ENCODE measurements at regions not wholly inside any gene's neighbourhood (a gene's known extent, or its start where the extent isn't known, plus 50 kb on each side); places are given as distances from the start of the nearest gene placed in this dataset.

DNA sequence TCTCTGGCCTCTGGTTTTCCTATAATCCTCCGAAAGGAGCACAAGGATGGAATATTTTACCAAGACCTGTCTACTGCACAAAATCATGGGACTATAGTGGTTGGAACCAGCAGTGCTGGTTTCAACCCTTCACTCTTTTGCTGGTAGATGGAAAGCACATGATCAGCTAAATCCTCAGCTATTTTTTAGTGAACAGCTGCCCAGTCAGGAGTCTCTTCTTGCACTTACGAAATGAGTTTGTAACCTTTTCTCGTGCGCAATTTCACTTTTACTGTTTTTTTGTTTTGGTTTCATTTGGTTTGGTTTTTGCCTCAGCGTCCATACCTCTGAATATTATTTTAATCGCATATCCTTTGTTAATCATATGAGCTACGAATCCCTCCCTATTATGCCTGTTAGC is 418.5 kb upstream of the CPEB2 start:
- no peak for DNase-seq

GRCh38 chr4:14592950-14593349 is 409.3 kb upstream of the CPEB2 start:
- no peak for DNase-seq

DNA sequence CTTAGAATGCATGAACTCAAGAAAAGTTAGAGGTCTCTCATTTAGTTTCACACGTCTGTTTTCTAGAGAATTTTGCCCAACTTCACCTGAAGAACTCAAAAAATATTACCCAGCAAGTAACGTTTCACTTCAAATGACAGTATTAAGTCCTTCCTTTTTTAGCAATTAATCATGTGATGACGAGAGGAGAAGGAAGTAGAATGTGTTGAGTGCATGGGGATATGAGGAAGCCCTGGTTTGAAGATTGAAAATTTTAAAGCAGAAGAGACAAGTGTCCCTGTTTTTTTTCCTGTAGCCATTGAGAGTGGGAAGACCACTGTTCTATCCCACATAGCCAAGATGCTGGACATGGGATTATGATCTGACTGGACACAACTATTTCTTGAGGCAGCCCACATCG is 406.3 kb upstream of the CPEB2 start:
- no peak for DNase-seq

DNA sequence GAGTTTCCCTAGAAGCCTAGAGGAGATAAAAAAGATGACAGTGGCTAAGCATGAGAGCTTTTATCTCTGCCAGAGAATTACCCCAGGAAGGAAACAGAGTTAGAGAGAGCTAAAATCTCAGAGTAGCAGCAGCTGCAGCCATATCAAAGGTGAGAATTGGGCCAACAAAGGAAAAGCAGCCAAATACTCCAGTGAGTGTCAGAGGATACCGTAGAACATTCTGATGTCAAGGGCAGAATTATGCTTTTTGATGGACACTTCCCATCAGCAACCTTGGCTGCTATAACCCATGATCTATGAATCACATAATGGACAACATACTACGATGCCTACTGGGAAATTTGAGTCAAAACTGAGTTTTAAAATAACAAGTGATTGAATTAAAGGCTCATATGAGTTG is 405.8 kb upstream of the CPEB2 start:
- no peak for DNase-seq

DNA sequence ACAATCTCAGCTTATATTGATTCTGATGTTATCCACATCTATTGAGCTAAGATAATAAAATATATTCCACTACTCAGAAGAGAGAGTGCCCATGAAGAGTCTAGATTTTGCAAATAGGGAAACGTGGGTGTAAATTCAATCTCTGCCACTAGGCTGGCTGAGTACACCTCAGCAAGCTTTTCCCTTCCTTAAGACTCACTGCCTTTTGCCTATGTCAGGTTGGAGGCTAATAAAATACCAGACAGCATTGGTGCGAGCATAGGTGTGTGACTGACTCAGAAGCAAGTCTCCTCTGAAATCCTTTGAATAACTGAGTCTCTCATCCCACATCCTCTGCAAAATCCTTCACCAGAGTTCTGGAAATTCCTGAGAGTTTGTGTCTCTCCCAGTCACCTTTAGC is 405.4 kb upstream of the CPEB2 start:
- DNase-seq = no peak

- DNase-seq = no peak
These were observed 400.1 kb upstream of the CPEB2 start for GRCh38 chr4:14602206-14602605.

DNA sequence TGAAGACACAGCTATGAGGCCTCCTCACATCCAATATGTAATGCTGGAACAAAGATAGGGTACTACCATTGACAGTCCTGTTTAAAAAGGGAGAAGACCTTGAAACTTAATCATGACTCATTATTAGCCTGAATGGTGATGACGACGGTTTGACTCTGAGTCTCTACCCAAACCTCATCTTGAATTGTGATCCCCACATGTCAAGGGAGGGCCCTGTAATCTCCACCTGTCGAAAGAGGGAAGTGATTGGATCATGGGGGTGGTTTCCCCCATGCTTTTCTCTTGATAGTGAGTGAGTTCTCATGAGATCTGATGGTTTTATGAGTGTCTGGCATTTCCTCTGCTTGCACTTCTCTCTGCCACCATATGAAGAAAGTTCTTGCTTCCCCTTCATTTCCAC is 395.3 kb upstream of the CPEB2 start:
- DNase-seq = no peak

DNA sequence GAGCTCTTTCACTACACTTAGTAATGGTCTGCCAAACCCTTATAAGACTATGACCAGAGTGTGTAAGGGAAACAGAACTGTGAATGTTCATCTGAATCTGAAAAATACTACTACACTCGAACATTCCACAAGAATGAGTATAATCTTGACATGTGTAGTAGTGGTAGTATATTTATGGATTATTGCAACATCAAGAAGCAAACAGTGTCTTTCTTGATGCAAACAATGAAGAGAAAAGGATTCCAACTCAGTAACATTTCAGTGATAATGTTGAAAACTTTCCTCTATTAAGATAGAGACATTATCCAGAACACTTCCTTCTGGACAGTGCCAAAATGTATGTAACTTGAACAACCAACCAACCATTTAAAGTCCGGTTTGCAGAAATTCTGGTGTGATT is 394.7 kb upstream of the CPEB2 start:
- peak; percentile 0 for DNase-seq

DNA sequence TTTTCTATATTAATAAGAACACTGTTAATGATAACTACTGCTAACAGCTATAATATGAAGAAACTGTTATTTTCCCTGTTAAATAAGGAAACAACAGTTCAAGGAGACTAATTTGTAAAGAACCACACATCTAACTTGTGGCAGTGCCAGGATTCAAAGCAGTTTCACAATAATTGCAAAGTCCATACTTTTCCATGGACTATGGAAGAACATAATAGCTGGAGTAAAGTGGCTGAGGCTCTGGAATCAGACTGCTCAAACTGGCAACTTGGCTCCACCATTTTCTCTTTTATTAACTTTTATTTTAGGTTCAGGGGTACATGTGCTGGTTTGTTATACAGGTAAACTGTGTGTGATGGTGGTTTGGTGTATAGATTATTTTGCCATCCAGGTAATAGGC is 393.7 kb upstream of the CPEB2 start:
- no peak for DNase-seq

GRCh38 chr4:14614840-14615239 is 387.4 kb upstream of the CPEB2 start:
- no peak for DNase-seq

DNA sequence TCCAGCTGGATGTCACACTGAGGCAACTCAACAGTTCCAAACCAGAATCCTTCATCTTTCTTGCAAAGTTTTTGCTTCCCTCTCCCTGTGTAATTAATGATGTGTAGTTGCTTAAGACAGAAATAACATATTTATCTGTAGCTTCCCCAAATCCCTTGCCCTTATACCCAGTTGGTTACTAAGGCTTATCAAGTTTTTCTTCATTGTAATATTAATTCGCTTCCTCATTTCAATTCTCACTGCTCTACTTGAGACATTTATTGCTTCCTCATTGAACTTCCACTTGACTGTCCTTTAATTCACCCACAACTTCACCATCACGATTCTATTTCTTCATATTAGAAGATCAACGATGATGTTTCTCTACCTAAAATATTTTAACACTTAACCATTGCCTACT is 386.6 kb upstream of the CPEB2 start:
- DNase-seq = no peak

DNA sequence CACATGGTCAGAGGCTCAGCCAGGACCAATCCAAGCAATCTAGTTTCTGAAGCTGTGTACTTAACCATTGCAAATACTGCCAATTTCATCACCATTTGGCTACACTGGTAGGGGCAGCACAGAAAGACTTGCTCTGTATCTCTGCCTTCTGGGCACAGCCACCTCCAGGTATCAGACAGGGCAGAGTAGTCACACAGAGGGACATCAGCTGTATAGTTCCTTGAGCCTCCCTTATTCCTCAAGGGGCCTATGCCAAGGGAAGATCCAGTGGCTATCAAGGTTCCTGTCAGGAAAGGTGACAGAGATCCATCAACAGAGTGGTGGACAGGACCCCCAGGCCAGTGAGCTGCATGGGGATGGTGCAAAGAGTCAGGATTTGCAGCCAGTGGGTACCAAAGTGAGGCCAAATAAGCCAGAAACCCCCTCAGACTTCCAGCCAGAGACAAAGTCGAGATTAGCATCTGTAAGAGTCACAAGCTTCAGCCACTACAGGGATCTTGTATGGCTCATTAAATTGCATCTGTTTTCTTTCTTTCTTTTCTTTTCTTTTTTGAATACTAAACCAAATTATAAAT is 381.6 kb upstream of the CPEB2 start:
- DNase-seq = no peak

DNA sequence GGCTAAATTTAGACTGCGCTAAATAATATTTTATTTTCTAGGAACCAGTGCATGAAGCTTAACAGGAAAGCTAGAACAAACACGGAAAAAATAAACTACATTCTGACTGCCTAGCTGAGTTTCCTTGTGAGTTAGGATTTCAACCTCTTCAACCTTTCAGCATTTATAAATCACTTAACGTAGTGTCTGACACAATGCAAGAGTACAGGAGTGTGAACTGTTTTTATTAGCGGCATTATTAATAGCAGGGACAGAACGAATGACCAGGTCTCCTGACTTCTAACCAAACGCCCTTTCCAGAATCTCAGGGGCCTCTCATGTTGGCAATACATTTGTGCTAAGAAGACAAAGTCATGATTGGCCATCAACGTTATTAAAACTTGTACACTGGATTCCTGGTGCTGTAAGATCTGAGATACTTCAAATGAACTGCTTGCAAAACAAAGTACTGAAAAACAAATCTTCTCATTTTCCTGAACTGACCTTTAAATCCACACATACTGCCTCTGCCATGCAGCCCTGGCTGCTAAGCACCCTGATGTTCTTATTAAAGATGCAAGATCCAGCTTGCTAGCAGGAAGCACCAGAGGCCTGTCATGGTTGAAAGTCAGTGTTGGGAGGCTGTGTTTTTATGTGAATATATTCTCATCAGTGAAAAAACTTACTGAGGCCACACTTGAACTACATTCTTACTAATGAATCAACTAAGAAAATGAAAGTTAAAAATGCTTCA is 380.4 kb upstream of the CPEB2 start:
- DNase-seq = no peak

GRCh38 chr4:14627038-14627437 is 375.2 kb upstream of the CPEB2 start:
- no peak for DNase-seq

GRCh38 chr4:14631806-14632440 is 370.4 kb upstream of the CPEB2 start:
- DNase-seq = no peak

- no peak for DNase-seq
These were observed 365.7 kb upstream of the CPEB2 start for GRCh38 chr4:14636563-14636962.

DNA sequence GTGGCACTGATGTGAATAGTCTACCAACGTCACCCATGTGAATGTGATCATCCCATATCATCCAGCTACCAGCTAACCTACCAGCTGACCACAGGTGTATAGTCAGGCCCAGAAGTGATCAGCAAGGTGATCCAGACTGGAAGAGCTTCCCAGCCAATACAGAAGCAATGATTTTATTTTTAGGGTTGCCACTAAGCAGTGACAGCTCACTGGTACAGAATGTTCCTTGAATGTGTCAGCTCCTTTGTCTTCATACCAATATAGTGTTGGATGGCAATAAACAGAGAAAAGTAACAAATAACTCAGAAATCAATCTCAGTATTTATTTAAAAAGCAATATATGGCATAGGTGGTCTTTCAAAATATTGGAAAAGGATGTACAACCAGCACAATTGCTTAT is 361.8 kb upstream of the CPEB2 start:
- DNase-seq = no peak

DNA sequence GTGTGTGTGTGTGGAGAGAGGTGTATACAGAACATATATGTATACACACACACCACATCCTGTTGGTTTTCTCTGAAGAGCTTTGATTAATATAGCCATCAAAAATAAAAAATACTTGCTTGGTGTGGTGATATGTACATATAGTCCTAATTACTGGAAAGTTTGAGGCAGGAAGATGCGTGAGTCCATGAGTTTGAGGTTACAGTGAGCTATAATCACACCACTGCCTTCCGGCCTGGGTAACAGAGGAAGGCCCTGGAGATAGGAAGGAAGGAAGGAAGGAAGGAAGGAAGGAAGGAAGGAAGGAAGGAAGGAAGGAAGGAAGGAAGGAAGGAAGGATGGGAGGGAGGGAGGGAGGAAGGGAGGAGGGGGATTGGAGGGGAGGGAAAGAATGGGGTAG is 360.4 kb upstream of the CPEB2 start:
- no peak for DNase-seq

DNA sequence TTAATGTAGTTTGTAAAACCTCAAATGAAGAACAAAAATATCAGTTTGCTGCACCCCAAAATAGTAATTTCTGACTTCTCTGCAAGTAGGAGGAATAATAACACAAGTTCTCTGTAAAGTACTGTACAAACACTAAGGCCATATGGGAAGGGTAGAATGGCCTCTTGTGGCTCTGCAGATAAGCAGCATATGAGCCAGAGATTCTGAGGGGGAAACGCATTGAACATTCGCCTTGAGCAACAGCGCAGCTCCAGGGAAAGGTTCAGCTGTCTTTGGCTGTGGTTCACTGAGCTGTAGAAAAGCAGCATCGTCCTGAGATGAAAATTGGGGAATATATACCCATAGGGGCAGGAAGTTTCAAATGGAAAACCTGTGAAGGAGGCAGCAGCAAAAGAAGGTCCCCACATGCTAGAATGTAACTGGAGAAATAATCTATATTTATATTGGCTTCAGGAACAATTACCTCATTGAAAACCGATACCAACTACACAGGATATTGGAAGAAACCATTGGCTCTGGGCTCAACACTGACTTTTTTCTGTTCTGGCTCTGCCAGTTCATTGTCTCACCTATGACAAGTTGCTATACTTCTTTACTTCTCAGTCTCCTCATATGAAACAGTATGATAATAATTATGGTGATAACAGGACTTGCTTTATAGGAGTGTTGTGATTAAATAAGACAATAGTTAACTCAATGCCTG is 357.6 kb upstream of the CPEB2 start:
- DNase-seq = no peak

GRCh38 chr4:14646831-14647230 is 355.4 kb upstream of the CPEB2 start:
- DNase-seq = no peak

GRCh38 chr4:14650127-14650526 is 352.2 kb upstream of the CPEB2 start:
- no peak for DNase-seq

GRCh38 chr4:14652522-14652921 is 349.8 kb upstream of the CPEB2 start:
- no peak for DNase-seq

DNA sequence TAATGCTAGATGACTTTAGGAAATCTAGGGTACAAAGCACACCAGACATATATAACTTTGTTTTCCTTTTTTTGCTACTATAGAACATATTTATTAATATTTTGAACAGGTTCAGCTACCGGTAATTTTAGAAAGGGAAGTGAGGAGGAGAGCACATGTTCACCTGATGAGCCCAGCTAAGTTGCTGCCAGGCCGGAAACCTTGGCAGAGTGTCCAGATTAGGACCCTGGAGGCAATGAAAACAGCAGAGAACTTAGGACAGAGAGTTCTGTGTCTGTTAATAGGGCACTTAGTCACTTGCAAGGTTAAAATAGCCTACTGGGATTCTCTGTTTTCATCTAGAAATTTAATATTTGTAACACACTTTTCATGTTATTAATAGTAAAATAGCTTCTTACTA is 348.9 kb upstream of the CPEB2 start:
- DNase-seq = no peak

DNA sequence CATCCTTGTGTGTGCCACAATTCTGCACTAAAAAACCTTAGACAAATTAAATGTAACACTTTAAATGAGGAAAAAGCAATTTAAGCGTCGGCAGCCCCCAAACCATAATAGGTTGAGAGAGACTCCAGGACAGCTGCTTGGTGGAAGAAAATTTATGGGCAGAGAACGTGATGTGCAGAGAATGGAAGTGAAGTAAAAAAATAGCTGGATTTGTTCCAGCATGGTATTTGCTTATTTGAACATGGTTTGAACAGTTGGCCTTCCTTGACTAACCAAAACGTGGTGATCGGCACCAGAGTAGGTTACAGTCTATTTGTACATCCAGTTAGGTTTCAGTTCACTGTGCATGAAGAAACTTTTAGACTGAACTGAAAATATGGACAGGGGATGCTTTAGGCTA is 343.0 kb upstream of the CPEB2 start:
- no peak for DNase-seq
